ENCODE measurements at regions not wholly inside any gene's neighbourhood (a gene's known extent, or its start where the extent isn't known, plus 50 kb on each side); places are given as distances from the start of the nearest gene placed in this dataset.

GRCh38 chr15:38042707-38043445, 108.4 kb downstream of the TMCO5A start:
- no peak for DNase-seq (ENCODE audit: low spot score)
- intact Hi-C loops (cut with DNase I) = no loop called here

GRCh38 chr15:38046257-38047051, 112.0 kb downstream of the TMCO5A start:
- no peak for DNase-seq (ENCODE audit: low spot score)
- intact Hi-C loops (cut with DNase I) = no loop called here

- no peak for DNase-seq (ENCODE audit: low spot score)
- intact Hi-C loops (cut with DNase I) = no loop called here
These were observed 113.6 kb downstream of the TMCO5A start for GRCh38 chr15:38048001-38048455.

- intact Hi-C loops (cut with DNase I) = no loop called here
- DNase-seq (ENCODE audit: low spot score) = no peak
These were observed 115.5 kb downstream of the TMCO5A start for GRCh38 chr15:38049891-38050290.

GRCh38 chr15:38050529-38051448, 116.3 kb downstream of the TMCO5A start:
- intact Hi-C loops (cut with DNase I) = loop anchor here in 1 of 2 donors (1.0 kb wide), 1 partner anchor 18 kb away; no protein-coding TSS in a partner anchor
- DNase-seq (ENCODE audit: low spot score) = no peak

- no peak for DNase-seq (ENCODE audit: low spot score)
- intact Hi-C loops (cut with DNase I) = no loop called here
These were observed 118.8 kb downstream of the TMCO5A start for GRCh38 chr15:38053205-38053604.

- intact Hi-C loops (cut with DNase I) = no loop called here
- no peak for DNase-seq (ENCODE audit: low spot score)
These were observed 119.3 kb downstream of the TMCO5A start for GRCh38 chr15:38053776-38054175.

- DNase-seq (ENCODE audit: low spot score) = no peak
- intact Hi-C loops (cut with DNase I) = no loop called here
These were observed 120.0 kb downstream of the TMCO5A start for GRCh38 chr15:38054488-38054887.

GRCh38 chr15:38058596-38059075, 124.2 kb downstream of the TMCO5A start:
- intact Hi-C loops (cut with DNase I) = no loop called here
- DNase-seq (ENCODE audit: low spot score) = no peak

- DNase-seq (ENCODE audit: low spot score) = no peak
- intact Hi-C loops (cut with DNase I) = no loop called here
These were observed 125.2 kb downstream of the TMCO5A start for GRCh38 chr15:38059665-38060064.

GRCh38 chr15:38061856-38062649, 127.6 kb downstream of the TMCO5A start:
- intact Hi-C loops (cut with DNase I) = no loop called here
- DNase-seq (ENCODE audit: low spot score) = no peak

- DNase-seq (ENCODE audit: low spot score) = no peak
- intact Hi-C loops (cut with DNase I) = no loop called here
These were observed 128.3 kb downstream of the TMCO5A start for GRCh38 chr15:38062696-38063095.

GRCh38 chr15:38065721-38066345, 131.4 kb downstream of the TMCO5A start:
- no peak for DNase-seq (ENCODE audit: low spot score)
- intact Hi-C loops (cut with DNase I) = no loop called here

GRCh38 chr15:38066612-38067011, 132.2 kb downstream of the TMCO5A start:
- intact Hi-C loops (cut with DNase I) = no loop called here
- no peak for DNase-seq (ENCODE audit: low spot score)

GRCh38 chr15:38068626-38069391, 134.4 kb downstream of the TMCO5A start:
- no peak for DNase-seq (ENCODE audit: low spot score)
- intact Hi-C loops (cut with DNase I) = no loop called here

- DNase-seq (ENCODE audit: low spot score) = no peak
- intact Hi-C loops (cut with DNase I) = loop anchor here in 1 of 2 donors (5.0 to 10.0 kb wide), 2 partner anchors 58 to 185 kb away; partner anchors contain the start of gene SPRED1
These were observed 135.1 kb downstream of the TMCO5A start for GRCh38 chr15:38069511-38070011.

GRCh38 chr15:38070778-38071177, 136.3 kb downstream of the TMCO5A start:
- intact Hi-C loops (cut with DNase I) = loop anchor here in 1 of 2 donors (5.0 to 10.0 kb wide), 2 partner anchors 57 to 184 kb away; partner anchors contain the start of gene SPRED1

More at GRCh38 chr15:38070778-38071177, 136.3 kb downstream of the TMCO5A start:
- DNase-seq (ENCODE audit: low spot score) = no peak
